Activated T-cell treated with anti-CD3 and anti-CD28 coated beads, Interleukin-2, amount 50 U/mL, for 4 hours (primary cell): ENCODE measurements at regions not wholly inside any gene's neighbourhood (a gene's known extent, or its start where the extent isn't known, plus 50 kb on each side); places are given as distances from the start of the nearest gene placed in this dataset.
"Not testable (repeated sequence)": the region's sequence is repeated elsewhere in the genome, so short reads cannot be mapped to it uniquely, and the experiment has no call there.

Experiments
- ATAC-seq, 2 donors: fragments of 200-7000 bp; cut with Tn5 transposase; one replicate each; pipeline ENCODE4 v1.10.0; 2021
- DNase-seq: peaks from one replicate; pipeline ENCODE4 v3.0.0-alpha.2; 2020
- H3K27me3 Mint-ChIP-seq: one replicate; pipeline ENCODE4 v1.8.0; 2021; ENCODE audit warnings: low read depth, mixed read lengths
- H3K36me3 Mint-ChIP-seq: one replicate; pipeline ENCODE4 v1.8.0; 2022; ENCODE audit warnings: mixed read lengths; ENCODE audit not compliant: insufficient read depth
- H3K4me1 Mint-ChIP-seq: one replicate; pipeline ENCODE4 v1.8.0; 2021; ENCODE audit warnings: low read depth, mixed read lengths
- H3K4me3 Mint-ChIP-seq: one replicate; pipeline ENCODE4 v1.8.0; 2021; ENCODE audit warnings: mild to moderate bottlenecking, moderate library complexity, mixed read lengths
- H3K9me3 Mint-ChIP-seq: one replicate; pipeline ENCODE4 v1.8.0; 2021; ENCODE audit warnings: mixed read lengths

DNA sequence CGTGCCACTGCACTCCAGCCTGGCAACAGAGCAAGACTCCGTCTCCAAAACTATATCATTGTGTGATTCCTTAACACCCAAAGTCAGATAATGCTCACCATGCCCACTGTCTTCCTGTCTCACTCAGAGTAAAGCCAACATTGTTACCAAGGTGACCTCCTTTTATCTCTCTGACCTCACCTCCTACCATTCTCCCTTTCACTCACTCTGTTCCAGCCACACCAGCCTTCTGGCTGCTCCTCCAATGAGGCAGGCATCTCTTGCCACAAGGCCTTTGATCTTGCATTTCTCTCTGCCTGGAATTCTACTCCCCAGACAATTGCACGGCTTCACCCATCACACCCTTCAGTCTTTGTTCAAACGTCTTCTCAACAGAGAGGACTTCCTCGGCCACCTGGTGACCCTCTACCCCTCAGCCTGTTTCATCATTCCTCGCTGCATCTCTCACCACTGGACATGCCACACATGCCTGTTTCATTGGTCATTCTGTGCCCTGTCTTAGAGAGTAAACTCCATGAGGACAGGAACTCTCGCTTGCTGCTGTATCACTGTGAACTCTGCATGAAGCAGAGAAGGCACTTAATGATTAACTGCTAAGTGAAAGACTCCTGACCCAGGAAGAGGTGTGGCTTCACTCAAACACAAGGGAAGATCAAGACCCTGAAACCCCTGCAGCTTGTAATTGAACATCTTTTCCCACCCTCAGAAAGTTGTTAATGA, 67.1 kb upstream of the CAPZB start:
- no peak for DNase-seq
- Mint-ChIP-seq H3K27me3 (peaks cover 4% of the 10 kb centered on the region), H3K9me3 (peaks cover 9% of the 10 kb centered on the region), H3K4me1 (peaks cover 8% of the 10 kb centered on the region), H3K36me3 (no peaks in the 10 kb centered on the region), H3K4me3 (no peak overlapping the region)
- no peak for ATAC-seq

DNA sequence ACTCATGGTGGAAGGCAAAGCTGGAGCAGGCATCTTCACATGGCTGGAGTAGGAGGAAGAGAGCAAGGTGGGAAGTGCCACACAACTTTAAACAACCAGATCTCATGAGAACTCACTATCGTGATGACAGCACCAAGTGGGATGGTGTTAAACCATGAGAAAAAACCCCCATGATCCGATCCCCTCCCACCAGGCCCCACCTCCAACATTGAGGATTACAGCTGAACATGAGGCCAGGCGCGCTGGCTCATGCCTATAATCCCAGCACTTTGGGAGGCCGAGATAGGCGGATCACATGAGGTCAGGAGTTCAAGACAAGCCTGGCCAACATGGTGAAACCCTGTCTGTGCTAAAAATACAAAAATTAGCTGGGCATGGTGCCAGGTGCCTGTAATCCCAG, 66.5 kb upstream of the CAPZB start:
- not testable (repeated sequence) for DNase-seq, H3K36me3 Mint-ChIP-seq, H3K9me3 Mint-ChIP-seq, ATAC-seq, H3K4me3 Mint-ChIP-seq, H3K27me3 Mint-ChIP-seq, H3K4me1 Mint-ChIP-seq

DNA sequence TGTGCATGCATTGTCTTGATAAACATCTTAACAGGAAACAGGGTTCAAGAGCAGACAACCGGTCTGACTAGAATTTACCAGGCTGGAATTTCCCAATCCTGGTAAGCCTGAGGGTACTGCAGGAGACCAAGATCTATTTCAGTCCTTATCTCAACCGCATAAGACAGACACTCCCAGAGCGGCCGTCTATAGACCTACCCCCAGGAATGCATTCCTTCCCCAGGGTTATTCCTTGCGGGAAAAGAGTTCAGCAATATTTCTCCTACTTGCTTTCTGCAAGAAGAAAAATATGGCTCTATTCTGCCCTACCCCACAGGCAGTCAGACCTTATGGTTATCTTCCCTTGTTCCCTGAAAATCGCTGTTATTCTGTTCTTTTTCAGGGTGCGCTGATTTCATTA, 65.1 kb upstream of the CAPZB start:
- H3K27me3 Mint-ChIP-seq, ATAC-seq, H3K4me1 Mint-ChIP-seq, DNase-seq, H3K4me3 Mint-ChIP-seq, H3K36me3 Mint-ChIP-seq: not testable (repeated sequence)
- H3K9me3 Mint-ChIP-seq = peaks cover 14% of the 10 kb centered on the region

DNA sequence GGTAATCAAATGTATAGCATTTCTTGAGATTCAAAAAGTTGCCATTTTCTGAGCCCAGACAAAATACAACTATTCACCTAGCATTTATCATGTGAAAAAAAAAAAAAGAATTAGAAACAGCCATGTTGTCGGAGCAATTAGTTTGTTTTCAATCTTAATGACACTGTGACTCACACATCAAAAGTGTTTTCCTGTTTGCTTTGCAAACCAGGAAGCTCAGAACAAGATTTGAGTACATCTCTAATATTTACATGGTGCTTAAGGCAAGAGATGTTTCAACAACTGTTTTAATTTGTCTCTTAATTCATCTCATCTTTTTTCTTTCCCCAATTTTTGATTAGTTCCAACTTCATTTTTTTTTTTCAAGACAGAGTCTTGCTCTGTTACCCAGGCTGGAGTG, 62.5 kb upstream of the CAPZB start:
- H3K4me1 Mint-ChIP-seq = peaks cover 8% of the 10 kb centered on the region
- no peak overlapping the region for H3K4me3 Mint-ChIP-seq
- peaks cover 14% of the 10 kb centered on the region for H3K9me3 Mint-ChIP-seq
- no peaks in the 10 kb centered on the region for H3K36me3 Mint-ChIP-seq
- peaks cover 8% of the 10 kb centered on the region for H3K27me3 Mint-ChIP-seq
- DNase-seq (no peak), ATAC-seq (no peak)

- Mint-ChIP-seq H3K4me1 (peaks cover 5% of the 10 kb centered on the region), H3K4me3 (no peak overlapping the region), H3K9me3 (peaks cover 5% of the 10 kb centered on the region), H3K36me3 (no peaks in the 10 kb centered on the region), H3K27me3 (no peaks in the 10 kb centered on the region)
- ATAC-seq = no peak
- no peak for DNase-seq
Observed at GRCh38 chr1:19536519-19536918, 51.2 kb upstream of the CAPZB start.

GRCh38 chr1:19535214-19535613, 49.9 kb upstream of the CAPZB start:
- H3K27me3 Mint-ChIP-seq = no peaks in the 10 kb centered on the region
- no peaks in the 10 kb centered on the region for H3K36me3 Mint-ChIP-seq
- H3K4me1 Mint-ChIP-seq = peaks cover 5% of the 10 kb centered on the region
- peaks cover 5% of the 10 kb centered on the region for H3K9me3 Mint-ChIP-seq
- DNase-seq (no peak), ATAC-seq (no peak)
- H3K4me3 Mint-ChIP-seq = no peak overlapping the region
